GM23338 (cell line): ENCODE measurements at regions not wholly inside any gene's neighbourhood (a gene's known extent, or its start where the extent isn't known, plus 50 kb on each side); places are given as distances from the start of the nearest gene placed in this dataset.

ENCODE experiments used
- ATAC-seq: fragments of 200-7000 bp; cut with Tn5 transposase; 3 replicates; pipeline ENCODE4 v1.9.1; 2020
- DNase-seq: peaks from one replicate; pipeline ENCODE4 v3.0.0-alpha.2; 2015; ENCODE audit warnings: low spot score
- H2AFZ ChIP-seq: fragments of 200-600 bp; sonication (generic); 2 replicates; pipeline ENCODE4 v1.8.0; 2016; ENCODE audit warnings: antibody characterized with exemption, mild to moderate bottlenecking, moderate library complexity
- H3F3A ChIP-seq: fragments of 200-600 bp; sonication (generic); replicated peaks from 2 replicates; pipeline ENCODE4 v1.8.0; 2017; ENCODE audit warnings: antibody characterized with exemption, mixed run types, low read depth
- H3K27ac ChIP-seq: fragments of 200-600 bp; sonication (generic); 2 replicates; pipeline ENCODE4 v1.6.1; 2016; ENCODE audit warnings: low read depth
- H3K27me3 ChIP-seq: fragments of 200-600 bp; sonication (generic); 2 replicates; pipeline ENCODE4 v1.8.0; 2016; ENCODE audit warnings: mild to moderate bottlenecking, mixed run types, moderate library complexity; ENCODE audit not compliant: insufficient read depth
- H3K36me3 ChIP-seq: fragments of 200-600 bp; sonication (generic); 2 replicates; pipeline ENCODE4 v1.8.0; 2016; ENCODE audit warnings: mild to moderate bottlenecking; ENCODE audit not compliant: insufficient read depth
- H3K4me1 ChIP-seq: fragments of 200-600 bp; sonication (generic); 2 replicates; pipeline ENCODE4 v1.8.0; 2016; ENCODE audit warnings: mild to moderate bottlenecking, moderate library complexity; ENCODE audit not compliant: insufficient read depth
- H3K4me2 ChIP-seq: fragments of 200-600 bp; sonication (generic); 2 replicates; pipeline ENCODE4 v1.7.1; 2017; ENCODE audit warnings: mixed run types
- H3K4me3 ChIP-seq: fragments of 200-600 bp; sonication (generic); 2 replicates; pipeline ENCODE4 v1.6.1; 2016; ENCODE audit warnings: mixed run types
- H3K79me2 ChIP-seq: fragments of 200-600 bp; sonication (generic); replicated peaks from 2 replicates; pipeline ENCODE4 v1.8.0; 2017; ENCODE audit warnings: mild to moderate bottlenecking; ENCODE audit not compliant: insufficient read depth
- H3K9me2 ChIP-seq: fragments of 200-600 bp; sonication (generic); 2 replicates; pipeline ENCODE4 v1.8.0; 2017; ENCODE audit not compliant: insufficient read depth
- H4K20me1 ChIP-seq: fragments of 200-600 bp; sonication (generic); replicated peaks from 2 replicates; pipeline ENCODE4 v1.8.0; 2017; ENCODE audit warnings: mild to moderate bottlenecking; ENCODE audit not compliant: insufficient read depth
- H3K27ac Mint-ChIP-seq: 2 replicates; pipeline ENCODE4 v1.8.0; 2020; ENCODE audit warnings: inconsistent platforms, mild to moderate bottlenecking, moderate library complexity, mixed read lengths
- H3K27me3 Mint-ChIP-seq: 3 replicates; pipeline ENCODE4 v1.8.0; 2022; ENCODE audit warnings: low read depth, mild to moderate bottlenecking, moderate library complexity, mixed read lengths, inconsistent platforms; ENCODE audit not compliant: insufficient read depth, poor library complexity
- H3K36me3 Mint-ChIP-seq: 3 replicates; pipeline ENCODE4 v1.8.0; 2021; ENCODE audit warnings: low read depth, mild to moderate bottlenecking, inconsistent platforms, moderate library complexity, mixed read lengths
- H3K4me1 Mint-ChIP-seq: 3 replicates; pipeline ENCODE4 v1.8.0; 2020; ENCODE audit warnings: mild to moderate bottlenecking, inconsistent platforms, mixed read lengths
- H3K4me3 Mint-ChIP-seq: 3 replicates; pipeline ENCODE4 v1.8.0; 2021; ENCODE audit warnings: moderate library complexity, mild to moderate bottlenecking, inconsistent platforms, mixed read lengths
- H3K9me3 Mint-ChIP-seq: 3 replicates; pipeline ENCODE4 v1.8.0; 2020; ENCODE audit warnings: moderate library complexity, mild to moderate bottlenecking, inconsistent platforms, mixed read lengths
- CREB1 ChIP-seq: fragments of 250-450 bp; sonication (Bioruptor Pico); IDR thresholded peaks from 2 replicates; pipeline ENCODE4 v1.5.0; 2020; ENCODE audit warnings: low read depth, mild to moderate bottlenecking, moderate library complexity
- CTCF ChIP-seq, 2 experiments: fragments of 200-600 bp in 1 of 2; sonication (generic) in 1 of 2; conservative IDR thresholded peaks; 2 replicates each; pipeline versions ENCODE4 v1.5.1 to v1.6.1; 2016 to 2017; ENCODE audit warnings: antibody characterized with exemption in 2 of 2, low read depth in 2 of 2, mild to moderate bottlenecking in 2 of 2, moderate library complexity in 1 of 2
- ETS1 ChIP-seq: IDR thresholded peaks from 2 replicates; pipeline ENCODE4 v1.6.1; 2016; ENCODE audit warnings: antibody characterized with exemption
- EZH2 ChIP-seq: fragments of 200-600 bp; sonication (generic); IDR thresholded peaks from one replicate; pipeline ENCODE4 v1.8.0; 2017; ENCODE audit warnings: antibody characterized with exemption, mild to moderate bottlenecking, low read depth; ENCODE audit not compliant: unreplicated experiment
- JUNB ChIP-seq: IDR thresholded peaks from one replicate; pipeline ENCODE4 v1.6.1; 2016; ENCODE audit warnings: antibody characterized with exemption; ENCODE audit not compliant: unreplicated experiment
- NANOG ChIP-seq: IDR thresholded peaks from 2 replicates; pipeline ENCODE4 v1.6.1; 2016; ENCODE audit warnings: antibody characterized with exemption, borderline replicate concordance
- ZNF114 ChIP-seq: fragments of 250-450 bp; sonication (Bioruptor Pico); IDR thresholded peaks from 2 replicates; pipeline ENCODE4 v1.5.0; 2020; ENCODE audit warnings: mild to moderate bottlenecking, moderate library complexity
- TF ChIP-seq, protein P1 (sequence below): IDR thresholded peaks from one replicate; pipeline ENCODE4 v1.6.1; 2018; ENCODE audit warnings: antibody characterized with exemption; ENCODE audit not compliant: unreplicated experiment
- TF ChIP-seq, protein P2 (sequence below): fragments of 250-450 bp; sonication (Bioruptor Pico); IDR thresholded peaks from 2 replicates; pipeline ENCODE4 v1.5.0; 2020; ENCODE audit warnings: mild to moderate bottlenecking, moderate library complexity

GRCh38 chr2:176833671-176834070 is 378.9 kb upstream of the HNRNPA3 start (continued):
- TF ChIP-seq ETS1 (no peak), CTCF (conservative IDR thresholded peaks at IDR 0.05; ENCODE audit: low read depth in 2 of 2) (no peak), EZH2 (no peak)
- TF ChIP-seq, protein P1, sequence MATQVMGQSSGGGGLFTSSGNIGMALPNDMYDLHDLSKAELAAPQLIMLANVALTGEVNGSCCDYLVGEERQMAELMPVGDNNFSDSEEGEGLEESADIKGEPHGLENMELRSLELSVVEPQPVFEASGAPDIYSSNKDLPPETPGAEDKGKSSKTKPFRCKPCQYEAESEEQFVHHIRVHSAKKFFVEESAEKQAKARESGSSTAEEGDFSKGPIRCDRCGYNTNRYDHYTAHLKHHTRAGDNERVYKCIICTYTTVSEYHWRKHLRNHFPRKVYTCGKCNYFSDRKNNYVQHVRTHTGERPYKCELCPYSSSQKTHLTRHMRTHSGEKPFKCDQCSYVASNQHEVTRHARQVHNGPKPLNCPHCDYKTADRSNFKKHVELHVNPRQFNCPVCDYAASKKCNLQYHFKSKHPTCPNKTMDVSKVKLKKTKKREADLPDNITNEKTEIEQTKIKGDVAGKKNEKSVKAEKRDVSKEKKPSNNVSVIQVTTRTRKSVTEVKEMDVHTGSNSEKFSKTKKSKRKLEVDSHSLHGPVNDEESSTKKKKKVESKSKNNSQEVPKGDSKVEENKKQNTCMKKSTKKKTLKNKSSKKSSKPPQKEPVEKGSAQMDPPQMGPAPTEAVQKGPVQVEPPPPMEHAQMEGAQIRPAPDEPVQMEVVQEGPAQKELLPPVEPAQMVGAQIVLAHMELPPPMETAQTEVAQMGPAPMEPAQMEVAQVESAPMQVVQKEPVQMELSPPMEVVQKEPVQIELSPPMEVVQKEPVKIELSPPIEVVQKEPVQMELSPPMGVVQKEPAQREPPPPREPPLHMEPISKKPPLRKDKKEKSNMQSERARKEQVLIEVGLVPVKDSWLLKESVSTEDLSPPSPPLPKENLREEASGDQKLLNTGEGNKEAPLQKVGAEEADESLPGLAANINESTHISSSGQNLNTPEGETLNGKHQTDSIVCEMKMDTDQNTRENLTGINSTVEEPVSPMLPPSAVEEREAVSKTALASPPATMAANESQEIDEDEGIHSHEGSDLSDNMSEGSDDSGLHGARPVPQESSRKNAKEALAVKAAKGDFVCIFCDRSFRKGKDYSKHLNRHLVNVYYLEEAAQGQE, result no peak

DNA sequence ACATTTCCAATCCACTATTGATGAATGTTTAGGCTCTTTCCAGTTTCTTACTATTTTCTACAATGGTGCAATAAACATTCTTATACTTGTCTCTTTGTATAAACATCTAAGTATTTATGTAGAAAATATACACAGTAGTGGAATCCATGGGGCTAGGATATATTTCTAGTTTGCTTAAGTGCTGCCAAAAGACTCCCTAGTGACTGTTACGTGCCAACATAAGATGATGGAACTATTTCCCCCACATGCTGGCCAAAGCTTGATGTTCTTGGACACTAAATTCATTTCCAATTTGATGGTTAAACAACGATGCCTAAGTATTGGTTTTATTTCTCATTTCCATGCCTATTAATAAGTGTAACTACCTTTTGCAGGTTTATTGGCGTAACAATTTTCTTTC is 378.4 kb upstream of the HNRNPA3 start:
- DNase-seq (no peak), ATAC-seq (no peak)
- Histone ChIP-seq H3K4me2 (no peak overlapping the region), H3K4me3 (no peak overlapping the region), H3K27me3 (no peaks in the 10 kb centered on the region), H2AFZ (no peak overlapping the region), H4K20me1 (no peaks in the 10 kb centered on the region), H3K79me2 (no peaks in the 10 kb centered on the region), H3K9me2 (peaks cover 9% of the 10 kb centered on the region), H3K27ac (no peak overlapping the region), H3F3A (no peaks in the 10 kb centered on the region), H3K4me1 (no peaks in the 10 kb centered on the region), H3K36me3 (no peaks in the 10 kb centered on the region)
- Mint-ChIP-seq H3K36me3 (no peaks in the 10 kb centered on the region), H3K4me3 (no peak overlapping the region), H3K4me1 (peaks cover 5% of the 10 kb centered on the region; the same call in 1 of the 3 replicates), H3K9me3 (no peaks in the 10 kb centered on the region), H3K27me3 (peaks cover 2% of the 10 kb centered on the region), H3K27ac (no peak overlapping the region)
- TF ChIP-seq ETS1, result no peak
- TF ChIP-seq JUNB, result no peak
- TF ChIP-seq ZNF114 (CRISPR knock-in tag), result no peak
- TF ChIP-seq CREB1 (CRISPR knock-in tag), result no peak
- TF ChIP-seq NANOG, result no peak
- TF ChIP-seq, protein P2, sequence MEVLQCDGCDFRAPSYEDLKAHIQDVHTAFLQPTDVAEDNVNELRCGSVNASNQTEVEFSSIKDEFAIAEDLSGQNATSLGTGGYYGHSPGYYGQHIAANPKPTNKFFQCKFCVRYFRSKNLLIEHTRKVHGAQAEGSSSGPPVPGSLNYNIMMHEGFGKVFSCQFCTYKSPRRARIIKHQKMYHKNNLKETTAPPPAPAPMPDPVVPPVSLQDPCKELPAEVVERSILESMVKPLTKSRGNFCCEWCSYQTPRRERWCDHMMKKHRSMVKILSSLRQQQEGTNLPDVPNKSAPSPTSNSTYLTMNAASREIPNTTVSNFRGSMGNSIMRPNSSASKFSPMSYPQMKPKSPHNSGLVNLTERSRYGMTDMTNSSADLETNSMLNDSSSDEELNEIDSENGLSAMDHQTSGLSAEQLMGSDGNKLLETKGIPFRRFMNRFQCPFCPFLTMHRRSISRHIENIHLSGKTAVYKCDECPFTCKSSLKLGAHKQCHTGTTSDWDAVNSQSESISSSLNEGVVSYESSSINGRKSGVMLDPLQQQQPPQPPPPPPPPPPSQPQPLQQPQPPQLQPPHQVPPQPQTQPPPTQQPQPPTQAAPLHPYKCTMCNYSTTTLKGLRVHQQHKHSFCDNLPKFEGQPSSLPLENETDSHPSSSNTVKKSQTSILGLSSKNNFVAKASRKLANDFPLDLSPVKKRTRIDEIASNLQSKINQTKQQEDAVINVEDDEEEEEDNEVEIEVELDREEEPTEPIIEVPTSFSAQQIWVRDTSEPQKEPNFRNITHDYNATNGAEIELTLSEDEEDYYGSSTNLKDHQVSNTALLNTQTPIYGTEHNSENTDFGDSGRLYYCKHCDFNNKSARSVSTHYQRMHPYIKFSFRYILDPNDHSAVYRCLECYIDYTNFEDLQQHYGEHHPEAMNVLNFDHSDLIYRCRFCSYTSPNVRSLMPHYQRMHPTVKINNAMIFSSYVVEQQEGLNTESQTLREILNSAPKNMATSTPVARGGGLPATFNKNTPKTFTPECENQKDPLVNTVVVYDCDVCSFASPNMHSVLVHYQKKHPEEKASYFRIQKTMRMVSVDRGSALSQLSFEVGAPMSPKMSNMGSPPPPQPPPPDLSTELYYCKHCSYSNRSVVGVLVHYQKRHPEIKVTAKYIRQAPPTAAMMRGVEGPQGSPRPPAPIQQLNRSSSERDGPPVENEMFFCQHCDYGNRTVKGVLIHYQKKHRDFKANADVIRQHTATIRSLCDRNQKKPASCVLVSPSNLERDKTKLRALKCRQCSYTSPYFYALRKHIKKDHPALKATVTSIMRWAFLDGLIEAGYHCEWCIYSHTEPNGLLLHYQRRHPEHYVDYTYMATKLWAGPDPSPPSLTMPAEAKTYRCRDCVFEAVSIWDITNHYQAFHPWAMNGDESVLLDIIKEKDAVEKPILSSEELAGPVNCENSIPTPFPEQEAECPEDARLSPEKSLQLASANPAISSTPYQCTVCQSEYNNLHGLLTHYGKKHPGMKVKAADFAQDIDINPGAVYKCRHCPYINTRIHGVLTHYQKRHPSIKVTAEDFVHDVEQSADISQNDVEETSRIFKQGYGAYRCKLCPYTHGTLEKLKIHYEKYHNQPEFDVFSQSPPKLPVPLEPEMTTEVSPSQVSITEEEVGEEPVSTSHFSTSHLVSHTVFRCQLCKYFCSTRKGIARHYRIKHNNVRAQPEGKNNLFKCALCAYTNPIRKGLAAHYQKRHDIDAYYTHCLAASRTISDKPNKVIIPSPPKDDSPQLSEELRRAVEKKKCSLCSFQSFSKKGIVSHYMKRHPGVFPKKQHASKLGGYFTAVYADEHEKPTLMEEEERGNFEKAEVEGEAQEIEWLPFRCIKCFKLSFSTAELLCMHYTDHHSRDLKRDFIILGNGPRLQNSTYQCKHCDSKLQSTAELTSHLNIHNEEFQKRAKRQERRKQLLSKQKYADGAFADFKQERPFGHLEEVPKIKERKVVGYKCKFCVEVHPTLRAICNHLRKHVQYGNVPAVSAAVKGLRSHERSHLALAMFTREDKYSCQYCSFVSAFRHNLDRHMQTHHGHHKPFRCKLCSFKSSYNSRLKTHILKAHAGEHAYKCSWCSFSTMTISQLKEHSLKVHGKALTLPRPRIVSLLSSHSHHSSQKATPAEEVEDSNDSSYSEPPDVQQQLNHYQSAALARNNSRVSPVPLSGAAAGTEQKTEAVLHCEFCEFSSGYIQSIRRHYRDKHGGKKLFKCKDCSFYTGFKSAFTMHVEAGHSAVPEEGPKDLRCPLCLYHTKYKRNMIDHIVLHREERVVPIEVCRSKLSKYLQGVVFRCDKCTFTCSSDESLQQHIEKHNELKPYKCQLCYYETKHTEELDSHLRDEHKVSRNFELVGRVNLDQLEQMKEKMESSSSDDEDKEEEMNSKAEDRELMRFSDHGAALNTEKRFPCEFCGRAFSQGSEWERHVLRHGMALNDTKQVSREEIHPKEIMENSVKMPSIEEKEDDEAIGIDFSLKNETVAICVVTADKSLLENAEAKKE (CRISPR knock-in tag), result no peak
